PC-9 (cell line): ENCODE measurements at regions not wholly inside any gene's neighbourhood (a gene's known extent, or its start where the extent isn't known, plus 50 kb on each side); places are given as distances from the start of the nearest gene placed in this dataset.

Source experiments
- CTCF ChIP-seq: fragments of 200-600 bp; sonication (generic); conservative IDR thresholded peaks from 2 replicates; pipeline ENCODE4 v1.6.1; 2017; ENCODE audit warnings: mixed run types, antibody characterized with exemption, mild to moderate bottlenecking, moderate library complexity
- EZH2 ChIP-seq: fragments of 200-600 bp; sonication (generic); IDR thresholded peaks from 2 replicates; pipeline ENCODE4 v1.8.0; 2017; ENCODE audit warnings: antibody characterized with exemption, low read depth

GRCh38 chr1:183711741-183712361 is 58.7 kb upstream of the APOBEC4 start:
- no peak for TF ChIP-seq CTCF
- TF ChIP-seq EZH2, result no peak
